ENCODE measurements at regions not wholly inside any gene's neighbourhood (a gene's known extent, or its start where the extent isn't known, plus 50 kb on each side); places are given as distances from the start of the nearest gene placed in this dataset.

DNA sequence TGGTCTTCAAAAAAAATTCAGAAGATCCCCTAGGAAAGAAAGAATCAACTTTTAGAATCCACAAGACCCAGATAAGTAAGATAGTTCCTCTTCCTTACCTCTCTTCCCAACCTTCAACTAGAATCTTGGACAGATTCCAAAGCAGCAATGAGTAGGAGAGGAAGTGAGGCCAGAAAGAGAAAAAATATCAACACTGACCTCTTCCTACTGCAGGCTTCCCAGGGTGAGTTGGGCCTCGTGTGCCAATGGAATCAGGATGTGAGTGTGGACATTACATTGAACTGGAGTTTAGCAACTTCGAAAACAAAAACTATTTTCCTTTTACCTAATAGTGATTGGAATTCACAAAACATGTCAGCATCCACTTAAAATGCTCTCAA is 102.5 kb upstream of the PIEZO2 start:
- ATAC-seq (ENCODE audit: low read depth) (no peak), DNase-seq (ENCODE audit: low spot score) (no peak)
- Histone ChIP-seq H3K27me3 (ENCODE audit: insufficient read depth, poor library complexity, severe bottlenecking) (no peaks in the 10 kb centered on the region), H3K9me3 (ENCODE audit: severe bottlenecking) (no peaks in the 10 kb centered on the region), H3K27ac (ENCODE audit: poor library complexity, severe bottlenecking) (no peak overlapping the region), H3K4me3 (ENCODE audit: severe bottlenecking) (no peak overlapping the region), H3K4me1 (ENCODE audit: insufficient read depth, poor library complexity, severe bottlenecking) (no peaks in the 10 kb centered on the region), H3K36me3 (ENCODE audit: low read depth) (no peaks in the 10 kb centered on the region)
- TF ChIP-seq, protein P1, sequence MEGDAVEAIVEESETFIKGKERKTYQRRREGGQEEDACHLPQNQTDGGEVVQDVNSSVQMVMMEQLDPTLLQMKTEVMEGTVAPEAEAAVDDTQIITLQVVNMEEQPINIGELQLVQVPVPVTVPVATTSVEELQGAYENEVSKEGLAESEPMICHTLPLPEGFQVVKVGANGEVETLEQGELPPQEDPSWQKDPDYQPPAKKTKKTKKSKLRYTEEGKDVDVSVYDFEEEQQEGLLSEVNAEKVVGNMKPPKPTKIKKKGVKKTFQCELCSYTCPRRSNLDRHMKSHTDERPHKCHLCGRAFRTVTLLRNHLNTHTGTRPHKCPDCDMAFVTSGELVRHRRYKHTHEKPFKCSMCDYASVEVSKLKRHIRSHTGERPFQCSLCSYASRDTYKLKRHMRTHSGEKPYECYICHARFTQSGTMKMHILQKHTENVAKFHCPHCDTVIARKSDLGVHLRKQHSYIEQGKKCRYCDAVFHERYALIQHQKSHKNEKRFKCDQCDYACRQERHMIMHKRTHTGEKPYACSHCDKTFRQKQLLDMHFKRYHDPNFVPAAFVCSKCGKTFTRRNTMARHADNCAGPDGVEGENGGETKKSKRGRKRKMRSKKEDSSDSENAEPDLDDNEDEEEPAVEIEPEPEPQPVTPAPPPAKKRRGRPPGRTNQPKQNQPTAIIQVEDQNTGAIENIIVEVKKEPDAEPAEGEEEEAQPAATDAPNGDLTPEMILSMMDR (IDR thresholded peaks at IDR 0.05; ENCODE audit: poor library complexity, severe bottlenecking), result no peak

DNA sequence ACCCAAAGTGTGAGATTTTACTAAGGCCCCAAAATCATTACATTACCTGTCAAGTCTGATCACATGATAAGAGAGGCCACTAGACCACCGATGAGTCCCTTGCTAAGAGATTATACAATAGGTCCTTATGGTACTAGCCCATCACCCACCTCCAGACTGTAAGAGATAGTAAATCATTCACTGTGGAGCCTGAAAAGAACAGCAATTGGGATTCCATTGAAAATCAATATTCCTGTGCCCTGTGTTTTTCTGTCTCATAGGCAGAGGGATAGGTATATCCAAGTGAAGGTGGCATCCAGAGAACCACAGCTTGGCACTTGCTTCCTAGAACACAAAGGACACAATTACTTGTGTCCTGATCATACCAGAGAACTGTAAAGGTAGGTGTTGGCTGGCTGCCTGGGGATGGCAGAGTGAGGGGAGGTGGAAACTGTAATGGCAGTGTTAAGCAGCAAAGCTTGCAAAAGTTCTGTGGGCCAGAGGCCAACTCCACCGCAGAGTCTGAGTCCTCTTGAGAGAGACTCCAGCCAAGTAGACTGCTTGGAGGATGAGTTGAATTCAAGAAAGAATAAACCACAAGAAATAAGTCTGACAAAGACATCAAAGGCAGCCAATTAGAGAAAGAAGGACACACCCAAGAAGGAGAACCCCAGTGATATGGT is 102.0 kb upstream of the PIEZO2 start:
- DNase-seq (ENCODE audit: low spot score) (no peak), ATAC-seq (ENCODE audit: low read depth) (no peak)
- Histone ChIP-seq H3K4me1 (ENCODE audit: insufficient read depth, poor library complexity, severe bottlenecking) (no peaks in the 10 kb centered on the region), H3K9me3 (ENCODE audit: severe bottlenecking) (no peaks in the 10 kb centered on the region), H3K36me3 (ENCODE audit: low read depth) (no peaks in the 10 kb centered on the region), H3K27ac (ENCODE audit: poor library complexity, severe bottlenecking) (no peak overlapping the region), H3K4me3 (ENCODE audit: severe bottlenecking) (no peak overlapping the region), H3K27me3 (ENCODE audit: insufficient read depth, poor library complexity, severe bottlenecking) (no peaks in the 10 kb centered on the region)
- TF ChIP-seq, protein P1 (IDR thresholded peaks at IDR 0.05; ENCODE audit: poor library complexity, severe bottlenecking), result no peak

DNA sequence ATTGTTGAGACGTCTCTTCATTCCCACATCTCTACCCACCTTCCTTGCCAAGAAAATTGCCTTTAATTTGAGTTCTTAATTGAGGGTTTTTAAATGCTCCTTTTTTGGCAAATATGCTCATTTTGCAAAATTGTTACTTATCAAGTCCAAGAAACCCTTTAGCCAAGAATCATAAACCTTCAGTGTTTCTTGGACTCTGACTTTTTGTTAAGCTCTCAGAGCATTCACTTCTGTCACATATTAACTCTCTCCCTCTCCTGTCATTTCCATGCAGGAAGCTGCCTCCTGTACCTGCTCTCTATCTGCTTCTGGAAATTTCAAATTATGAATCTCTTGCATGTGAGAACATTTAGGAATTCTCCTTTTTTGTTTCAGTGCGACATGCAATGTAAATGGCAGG is 100.0 kb upstream of the PIEZO2 start:
- Histone ChIP-seq H3K9me3 (ENCODE audit: severe bottlenecking) (no peaks in the 10 kb centered on the region), H3K36me3 (ENCODE audit: low read depth) (no peaks in the 10 kb centered on the region), H3K27me3 (ENCODE audit: insufficient read depth, poor library complexity, severe bottlenecking) (no peaks in the 10 kb centered on the region), H3K27ac (ENCODE audit: poor library complexity, severe bottlenecking) (no peak overlapping the region), H3K4me3 (ENCODE audit: severe bottlenecking) (no peak overlapping the region), H3K4me1 (ENCODE audit: insufficient read depth, poor library complexity, severe bottlenecking) (no peaks in the 10 kb centered on the region)
- ATAC-seq (ENCODE audit: low read depth), result no peak
- DNase-seq (ENCODE audit: low spot score), result no peak
- TF ChIP-seq, protein P1 (IDR thresholded peaks at IDR 0.05; ENCODE audit: poor library complexity, severe bottlenecking), result no peak

DNA sequence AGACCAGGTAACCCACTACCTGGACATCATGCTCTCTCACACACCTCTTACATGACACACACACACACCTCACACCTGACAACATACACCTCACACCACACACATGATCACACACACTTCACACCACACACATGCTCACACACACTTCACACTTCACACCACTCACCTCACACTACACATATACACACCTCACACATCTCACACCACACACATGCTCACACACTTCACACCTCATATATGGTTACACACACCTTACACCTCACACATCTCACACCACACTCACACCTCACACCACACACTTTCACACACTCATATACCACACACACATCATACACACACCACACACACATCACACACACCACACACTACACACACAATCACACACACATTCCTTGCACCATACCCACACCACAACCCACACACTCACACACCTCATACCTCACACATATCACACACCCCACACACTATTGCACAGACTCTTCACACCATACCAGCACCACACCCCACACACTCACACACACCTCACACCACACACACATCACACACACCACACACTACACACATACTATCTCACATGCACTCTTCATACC is 98.1 kb upstream of the PIEZO2 start:
- DNase-seq (ENCODE audit: low spot score) (no peak), ATAC-seq (ENCODE audit: low read depth) (no peak)
- Histone ChIP-seq H3K4me3 (ENCODE audit: severe bottlenecking) (no peak overlapping the region), H3K9me3 (ENCODE audit: severe bottlenecking) (no peaks in the 10 kb centered on the region), H3K27me3 (ENCODE audit: insufficient read depth, poor library complexity, severe bottlenecking) (no peaks in the 10 kb centered on the region), H3K36me3 (ENCODE audit: low read depth) (no peaks in the 10 kb centered on the region), H3K27ac (ENCODE audit: poor library complexity, severe bottlenecking) (no peak overlapping the region), H3K4me1 (ENCODE audit: insufficient read depth, poor library complexity, severe bottlenecking) (no peaks in the 10 kb centered on the region)
- TF ChIP-seq, protein P1 (IDR thresholded peaks at IDR 0.05; ENCODE audit: poor library complexity, severe bottlenecking), result no peak
